HEK293T (cell line): ENCODE measurements at regions not wholly inside any gene's neighbourhood (a gene's known extent, or its start where the extent isn't known, plus 50 kb on each side); places are given as distances from the start of the nearest gene placed in this dataset.

Experiments
- CTCF ChIA-PET: fragments of 350-600 bp; formaldehyde crosslinking; extraction: SDS; loops from one replicate; lab custom pipeline; 2021; ENCODE audit warnings: antibody characterized with exemption, inconsistent platforms; lab: Yijun Ruan, JAX
- POLR2A ChIA-PET: fragments of 350-600 bp; formaldehyde crosslinking; extraction: SDS; loops from one replicate; lab custom pipeline; 2020; ENCODE audit warnings: antibody characterized with exemption, inconsistent platforms; lab: Yijun Ruan, JAX
- DNase-seq: peaks from one replicate; pipeline ENCODE4 v3.0.0; 2012; ENCODE audit warnings: mixed read lengths; ENCODE audit errors: extremely low spot score
- ARNT ChIP-seq: fragments of 450-650 bp; IDR thresholded peaks from 2 replicates; pipeline ENCODE4 v1.6.1; 2017; ENCODE audit warnings: mild to moderate bottlenecking
- BHLHE40 ChIP-seq: fragments of 450-650 bp; IDR thresholded peaks from 2 replicates; pipeline ENCODE4 v1.6.1; 2016; ENCODE audit warnings: mild to moderate bottlenecking, moderate library complexity, borderline replicate concordance
- CTBP1 ChIP-seq: fragments of 450-650 bp; IDR thresholded peaks from 2 replicates; pipeline ENCODE4 v1.6.1; 2016; ENCODE audit warnings: borderline replicate concordance
- ELF4 ChIP-seq: fragments of 450-650 bp; IDR thresholded peaks from 2 replicates; pipeline ENCODE4 v1.6.1; 2017; ENCODE audit warnings: antibody characterized with exemption
- FOXA1 ChIP-seq: fragments of 450-650 bp; IDR thresholded peaks from 2 replicates; pipeline ENCODE4 v1.6.1; 2016; ENCODE audit warnings: mild to moderate bottlenecking
- FOXK2 ChIP-seq: fragments of 450-650 bp; IDR thresholded peaks from 2 replicates; pipeline ENCODE4 v1.6.1; 2016; ENCODE audit warnings: mild to moderate bottlenecking
- FOXM1 ChIP-seq: fragments of 450-650 bp; IDR thresholded peaks from 2 replicates; pipeline ENCODE4 v1.6.1; 2017; ENCODE audit warnings: mild to moderate bottlenecking, borderline replicate concordance
- HDGF ChIP-seq: fragments of 450-650 bp; IDR thresholded peaks from 2 replicates; pipeline ENCODE4 v1.6.1; 2017; ENCODE audit warnings: antibody characterized with exemption, borderline replicate concordance
- L3MBTL2 ChIP-seq: fragments of 450-650 bp; conservative IDR thresholded peaks from 2 replicates; pipeline ENCODE4 v1.6.1; 2016; ENCODE audit warnings: mild to moderate bottlenecking
- LEF1 ChIP-seq: fragments of 450-650 bp; IDR thresholded peaks from 2 replicates; pipeline ENCODE4 v1.6.1; 2017; ENCODE audit warnings: mild to moderate bottlenecking, borderline replicate concordance
- NFRKB ChIP-seq: fragments of 450-650 bp; IDR thresholded peaks from 2 replicates; pipeline ENCODE4 v1.6.1; 2016; ENCODE audit warnings: mild to moderate bottlenecking, moderate library complexity
- PKNOX1 ChIP-seq: fragments of 450-650 bp; IDR thresholded peaks from 2 replicates; pipeline ENCODE4 v1.6.1; 2016
- SP1 ChIP-seq: fragments of 450-650 bp; IDR thresholded peaks from 2 replicates; pipeline ENCODE4 v1.6.1; 2017
- SUZ12 ChIP-seq: fragments of 450-650 bp; IDR thresholded peaks from 2 replicates; pipeline ENCODE4 v1.6.1; 2016; ENCODE audit warnings: mild to moderate bottlenecking
- TARDBP ChIP-seq: fragments of 450-650 bp; IDR thresholded peaks from 2 replicates; pipeline ENCODE4 v1.6.1; 2016
- ZNF384 ChIP-seq: fragments of 450-650 bp; IDR thresholded peaks from 2 replicates; pipeline ENCODE4 v1.6.1; 2016

GRCh38 chr6:114796576-114796975 is 453.8 kb upstream of the HS3ST5 start:
- POLR2A ChIA-PET = no interaction called here
- no peak for DNase-seq
- TF ChIP-seq TARDBP = no peak
- no peak for TF ChIP-seq SP1
- TF ChIP-seq NFRKB = no peak
- no peak for TF ChIP-seq PKNOX1
- TF ChIP-seq ARNT = no peak
- TF ChIP-seq L3MBTL2 = no peak
- TF ChIP-seq ZNF384 = no peak
- no peak for TF ChIP-seq SUZ12
- TF ChIP-seq HDGF = no peak
- no peak for TF ChIP-seq FOXM1
- no peak for TF ChIP-seq LEF1
- TF ChIP-seq FOXA1 = no peak
- TF ChIP-seq ELF4 = no peak
- TF ChIP-seq CTBP1 = no peak
- TF ChIP-seq BHLHE40 = no peak
- TF ChIP-seq FOXK2 = no peak
- CTCF ChIA-PET = no interaction called here

- ChIA-PET POLR2A (no interaction called here), CTCF (no interaction called here)
- DNase-seq = no peak
- TF ChIP-seq CTBP1 = no peak
- no peak for TF ChIP-seq SUZ12
- no peak for TF ChIP-seq PKNOX1
- TF ChIP-seq ARNT = no peak
- no peak for TF ChIP-seq L3MBTL2
- TF ChIP-seq SP1 = no peak
- TF ChIP-seq FOXA1 = no peak
- TF ChIP-seq ZNF384 = no peak
- TF ChIP-seq HDGF = no peak
- TF ChIP-seq FOXM1 = no peak
- TF ChIP-seq ELF4 = no peak
- TF ChIP-seq NFRKB = no peak
- no peak for TF ChIP-seq LEF1
- TF ChIP-seq FOXK2 = no peak
- no peak for TF ChIP-seq TARDBP
- no peak for TF ChIP-seq BHLHE40
Measured at GRCh38 chr6:114793428-114793827, 450.6 kb upstream of the HS3ST5 start.

- CTCF ChIA-PET = no interaction called here
- TF ChIP-seq TARDBP (no peak), ZNF384 (no peak)
Measured at GRCh38 chr6:114785235-114786127, 442.7 kb upstream of the HS3ST5 start.

GRCh38 chr6:114783783-114784182 is 441.0 kb upstream of the HS3ST5 start:
- no peak for DNase-seq
- CTCF ChIA-PET = no interaction called here
- TF ChIP-seq LEF1 (no peak), ARNT (no peak), HDGF (no peak), CTBP1 (no peak), FOXM1 (no peak)
- POLR2A ChIA-PET = no interaction called here

More at GRCh38 chr6:114785235-114786127, 442.7 kb upstream of the HS3ST5 start:
- no peak for DNase-seq
- POLR2A ChIA-PET = no interaction called here

- TF ChIP-seq SUZ12 (no peak), SP1 (no peak), FOXM1 (no peak), BHLHE40 (no peak), FOXA1 (no peak), TARDBP (no peak), ELF4 (no peak), L3MBTL2 (no peak), PKNOX1 (no peak), HDGF (no peak), NFRKB (no peak), ARNT (no peak), LEF1 (no peak), ZNF384 (no peak), FOXK2 (no peak), CTBP1 (no peak)
- ChIA-PET POLR2A (no interaction called here), CTCF (no interaction called here)
- DNase-seq = no peak
Measured at GRCh38 chr6:114783083-114783482, 440.3 kb upstream of the HS3ST5 start.

- ChIA-PET POLR2A (no interaction called here), CTCF (no interaction called here)
- DNase-seq = no peak
- TF ChIP-seq HDGF (no peak), ZNF384 (no peak), ARNT (no peak)
Measured at GRCh38 chr6:114764866-114765265, 422.0 kb upstream of the HS3ST5 start.

- no peak for TF ChIP-seq BHLHE40
- no peak for TF ChIP-seq CTBP1
- TF ChIP-seq NFRKB = no peak
- no peak for TF ChIP-seq FOXA1
- TF ChIP-seq FOXK2 = no peak
- TF ChIP-seq SUZ12 = no peak
- no peak for TF ChIP-seq LEF1
- POLR2A ChIA-PET = no interaction called here
- no peak for DNase-seq
- CTCF ChIA-PET = no interaction called here
Measured at GRCh38 chr6:114762145-114762544, 419.3 kb upstream of the HS3ST5 start.
